Stimulated activated naive CD8-positive, alpha-beta T cell treated with anti-CD3 and anti-CD28 coated beads, Interleukin-15, Interleukin-2, amounts not matched to agents 100 ng/mL and 50 ng/mL, for 24 hours (primary cell): ENCODE measurements at regions not wholly inside any gene's neighbourhood (a gene's known extent, or its start where the extent isn't known, plus 50 kb on each side); places are given as distances from the start of the nearest gene placed in this dataset.
"Not testable (repeated sequence)": the region's sequence is repeated elsewhere in the genome, so short reads cannot be mapped to it uniquely, and the experiment has no call there.

Experiments used
- H3K27ac Mint-ChIP-seq: one replicate; pipeline ENCODE4 v1.8.0; 2021; ENCODE audit warnings: mild to moderate bottlenecking, mixed read lengths
- H3K27me3 Mint-ChIP-seq: one replicate; pipeline ENCODE4 v1.8.0; 2021; ENCODE audit warnings: mixed read lengths
- H3K36me3 Mint-ChIP-seq: one replicate; pipeline ENCODE4 v1.8.0; 2021; ENCODE audit warnings: low read depth, mixed read lengths
- H3K4me1 Mint-ChIP-seq: one replicate; pipeline ENCODE4 v1.8.0; 2021; ENCODE audit warnings: low read depth, mixed read lengths
- H3K4me3 Mint-ChIP-seq: one replicate; pipeline ENCODE4 v1.8.0; 2021; ENCODE audit warnings: mild to moderate bottlenecking, mixed read lengths
- H3K9me3 Mint-ChIP-seq: one replicate; pipeline ENCODE4 v1.8.0; 2021; ENCODE audit warnings: mixed read lengths

GRCh38 chr15:62359416-62359815 is 194.3 kb upstream of the C2CD4B start:
- H3K4me3 Mint-ChIP-seq = no peak overlapping the region
- no peak overlapping the region for H3K27ac Mint-ChIP-seq
- H3K36me3 Mint-ChIP-seq = no peaks in the 10 kb centered on the region
- H3K4me1 Mint-ChIP-seq = no peaks in the 10 kb centered on the region
- no peaks in the 10 kb centered on the region for H3K9me3 Mint-ChIP-seq
- peaks cover 20% of the 10 kb centered on the region for H3K27me3 Mint-ChIP-seq

- H3K4me1 Mint-ChIP-seq = no peaks in the 10 kb centered on the region
- H3K27ac Mint-ChIP-seq = no peak overlapping the region
- H3K9me3 Mint-ChIP-seq = no peaks in the 10 kb centered on the region
- H3K27me3 Mint-ChIP-seq = peaks cover 20% of the 10 kb centered on the region
- no peaks in the 10 kb centered on the region for H3K36me3 Mint-ChIP-seq
- no peak overlapping the region for H3K4me3 Mint-ChIP-seq
Measured at GRCh38 chr15:62360332-62361097, 195.4 kb upstream of the C2CD4B start.

GRCh38 chr15:62362144-62362543 is 197.1 kb upstream of the C2CD4B start:
- Mint-ChIP-seq H3K4me1 (no peaks in the 10 kb centered on the region), H3K27ac (no peak overlapping the region), H3K27me3 (peaks cover 20% of the 10 kb centered on the region), H3K4me3 (no peak overlapping the region), H3K36me3 (no peaks in the 10 kb centered on the region), H3K9me3 (no peaks in the 10 kb centered on the region)

- no peaks in the 10 kb centered on the region for H3K36me3 Mint-ChIP-seq
- H3K27ac Mint-ChIP-seq = no peak overlapping the region
- H3K9me3 Mint-ChIP-seq = no peaks in the 10 kb centered on the region
- H3K27me3 Mint-ChIP-seq = peaks cover 20% of the 10 kb centered on the region
- no peak overlapping the region for H3K4me3 Mint-ChIP-seq
- no peaks in the 10 kb centered on the region for H3K4me1 Mint-ChIP-seq
Measured at GRCh38 chr15:62362608-62363007, 197.5 kb upstream of the C2CD4B start.

- Mint-ChIP-seq H3K4me1 (no peaks in the 10 kb centered on the region), H3K27ac (no peak overlapping the region), H3K4me3 (no peak overlapping the region), H3K36me3 (no peaks in the 10 kb centered on the region), H3K27me3 (peaks cover 20% of the 10 kb centered on the region), H3K9me3 (no peaks in the 10 kb centered on the region)
Measured at GRCh38 chr15:62363913-62364312, 198.8 kb upstream of the C2CD4B start.

GRCh38 chr15:62365795-62366442 is 200.8 kb upstream of the C2CD4B start:
- H3K9me3 Mint-ChIP-seq = no peaks in the 10 kb centered on the region
- no peaks in the 10 kb centered on the region for H3K36me3 Mint-ChIP-seq
- no peaks in the 10 kb centered on the region for H3K4me1 Mint-ChIP-seq
- no peak overlapping the region for H3K27ac Mint-ChIP-seq
- peaks cover 15% of the 10 kb centered on the region for H3K27me3 Mint-ChIP-seq
- no peak overlapping the region for H3K4me3 Mint-ChIP-seq

GRCh38 chr15:62369454-62369853 is 204.4 kb upstream of the C2CD4B start:
- Mint-ChIP-seq H3K4me3 (no peak overlapping the region), H3K4me1 (no peaks in the 10 kb centered on the region), H3K27me3 (peaks cover 6% of the 10 kb centered on the region), H3K36me3 (no peaks in the 10 kb centered on the region), H3K27ac (no peak overlapping the region), H3K9me3 (no peaks in the 10 kb centered on the region)

- H3K27ac Mint-ChIP-seq, H3K4me3 Mint-ChIP-seq, H3K36me3 Mint-ChIP-seq, H3K9me3 Mint-ChIP-seq, H3K4me1 Mint-ChIP-seq: not testable (repeated sequence)
- H3K27me3 Mint-ChIP-seq = peaks cover 11% of the 10 kb centered on the region
Measured at GRCh38 chr15:62371683-62372082, 206.6 kb upstream of the C2CD4B start.

- Mint-ChIP-seq H3K27me3 (peaks cover 21% of the 10 kb centered on the region), H3K4me3 (no peak overlapping the region), H3K9me3 (no peaks in the 10 kb centered on the region), H3K36me3 (no peaks in the 10 kb centered on the region), H3K27ac (no peak overlapping the region), H3K4me1 (no peaks in the 10 kb centered on the region)
Measured at GRCh38 chr15:62377736-62378480, 212.8 kb upstream of the C2CD4B start.

- Mint-ChIP-seq H3K4me1 (no peaks in the 10 kb centered on the region), H3K27ac (no peak overlapping the region), H3K36me3 (no peaks in the 10 kb centered on the region), H3K4me3 (no peak overlapping the region), H3K27me3 (peaks cover 28% of the 10 kb centered on the region), H3K9me3 (no peaks in the 10 kb centered on the region)
Measured at GRCh38 chr15:62378772-62379498, 213.8 kb upstream of the C2CD4B start.

- H3K9me3 Mint-ChIP-seq = no peaks in the 10 kb centered on the region
- no peak overlapping the region for H3K4me3 Mint-ChIP-seq
- H3K27ac Mint-ChIP-seq = no peak overlapping the region
- no peaks in the 10 kb centered on the region for H3K4me1 Mint-ChIP-seq
- peaks cover 30% of the 10 kb centered on the region for H3K27me3 Mint-ChIP-seq
- H3K36me3 Mint-ChIP-seq = no peaks in the 10 kb centered on the region
Measured at GRCh38 chr15:62380011-62380410, 214.9 kb upstream of the C2CD4B start.

GRCh38 chr15:62382046-62382445 is 217.0 kb upstream of the C2CD4B start:
- Mint-ChIP-seq H3K4me3 (no peak overlapping the region), H3K27ac (no peak overlapping the region), H3K27me3 (peaks cover 32% of the 10 kb centered on the region), H3K9me3 (no peaks in the 10 kb centered on the region), H3K4me1 (no peaks in the 10 kb centered on the region), H3K36me3 (no peaks in the 10 kb centered on the region)

GRCh38 chr15:62389885-62390790 is 225.1 kb upstream of the C2CD4B start, which contains the start of gene TLN2:
Gene TLN2, plus strand, starts transcription at chr15:62390550.
- H3K4me1 Mint-ChIP-seq = peaks cover 13% of the 10 kb centered on the region
- peak within 1 kb of the TSS; percentile 92 for H3K4me3 Mint-ChIP-seq
- no peaks in the 10 kb centered on the region for H3K9me3 Mint-ChIP-seq
- H3K27ac Mint-ChIP-seq = peak within 1 kb of the TSS; percentile 83
- peaks cover 34% of the 10 kb centered on the region for H3K27me3 Mint-ChIP-seq
- H3K36me3 Mint-ChIP-seq = no peaks in the 10 kb centered on the region
